Activated T-helper 2 cell treated with anti-CD3 and anti-CD28 coated beads, Interferon-gamma antibody, Interleukin-2, Interleukin-4, amounts not matched to agents 10 μg/mL and 5 μg/mL and 100 μg/mL, durations not matched to agents 14 hours and 24 hours and 36 hours (primary cell): ENCODE measurements at regions not wholly inside any gene's neighbourhood (a gene's known extent, or its start where the extent isn't known, plus 50 kb on each side); places are given as distances from the start of the nearest gene placed in this dataset.

Source experiments
- DNase-seq: peaks from one replicate; pipeline ENCODE4 v3.0.0; 2021; ENCODE audit warnings: low spot score
- H3K27ac Mint-ChIP-seq: one replicate; pipeline ENCODE4 v1.8.0; 2021; ENCODE audit warnings: mixed read lengths
- H3K27me3 Mint-ChIP-seq: one replicate; pipeline ENCODE4 v1.8.0; 2021; ENCODE audit warnings: low read depth, mixed read lengths
- H3K36me3 Mint-ChIP-seq: one replicate; pipeline ENCODE4 v1.8.0; 2021; ENCODE audit warnings: low read depth, mixed read lengths
- H3K4me1 Mint-ChIP-seq: one replicate; pipeline ENCODE4 v1.8.0; 2021; ENCODE audit warnings: low read depth, mixed read lengths
- H3K4me3 Mint-ChIP-seq: one replicate; pipeline ENCODE4 v1.8.0; 2021; ENCODE audit warnings: low read depth, mild to moderate bottlenecking, moderate library complexity, mixed read lengths
- H3K9me3 Mint-ChIP-seq: one replicate; pipeline ENCODE4 v1.8.0; 2021; ENCODE audit warnings: mixed read lengths
- intact Hi-C: fragments of 100-400 bp; cut with micrococcal nuclease; formaldehyde crosslinking; loops from one replicate; pipeline ENCODE4 v1.15.1; 2023

DNA sequence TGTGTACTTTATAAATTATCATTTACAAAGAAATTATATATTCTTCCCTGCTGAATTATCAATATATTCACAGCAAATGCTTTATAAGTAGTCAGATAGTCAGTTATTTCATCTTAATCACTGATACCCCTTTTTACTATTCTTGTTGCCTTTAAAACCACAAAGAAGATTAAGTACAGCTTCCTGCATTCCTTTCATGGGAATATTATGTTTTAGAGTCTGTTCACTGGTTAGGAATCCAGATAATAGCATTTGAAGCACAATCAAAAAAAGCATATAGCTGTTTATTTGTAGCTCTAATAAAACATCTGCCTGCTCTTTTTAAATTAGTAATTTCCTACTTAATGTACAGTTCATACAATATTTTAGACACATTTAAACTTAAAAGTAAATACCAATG lies 508.9 kb downstream of the FBXO15 start:
- Mint-ChIP-seq H3K27ac (no peak overlapping the region), H3K27me3 (no peaks in the 10 kb centered on the region), H3K36me3 (no peaks in the 10 kb centered on the region), H3K4me3 (no peak overlapping the region), H3K4me1 (no peaks in the 10 kb centered on the region), H3K9me3 (no peaks in the 10 kb centered on the region)
- DNase-seq, result no peak
- intact Hi-C loops, result no loop called here

DNA sequence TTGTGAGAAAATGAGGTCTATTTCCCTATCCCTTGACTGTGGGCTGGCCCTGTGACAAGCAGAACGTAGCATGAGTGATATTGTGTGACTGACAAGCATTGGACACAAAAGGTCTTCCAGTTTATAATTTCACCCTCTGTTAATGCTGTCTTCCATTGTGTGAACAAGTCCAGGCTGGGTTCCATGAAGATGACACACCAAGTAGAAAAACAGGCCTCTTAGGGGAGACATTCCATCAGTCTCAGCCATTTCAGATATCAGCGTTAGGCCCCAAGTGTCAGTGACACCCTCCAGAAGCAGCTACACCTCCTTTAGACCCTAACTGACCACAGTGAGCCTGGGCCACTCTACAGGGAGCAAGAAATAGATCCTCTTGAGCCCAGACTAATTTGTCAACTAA lies 511.3 kb downstream of the FBXO15 start:
- DNase-seq, result no peak
- no peaks in the 10 kb centered on the region for H3K9me3 Mint-ChIP-seq
- H3K27me3 Mint-ChIP-seq, result no peaks in the 10 kb centered on the region
- H3K4me3 Mint-ChIP-seq, result no peak overlapping the region
- no peaks in the 10 kb centered on the region for H3K4me1 Mint-ChIP-seq
- intact Hi-C loops, result no loop called here
- no peak overlapping the region for H3K27ac Mint-ChIP-seq
- H3K36me3 Mint-ChIP-seq, result no peaks in the 10 kb centered on the region

DNA sequence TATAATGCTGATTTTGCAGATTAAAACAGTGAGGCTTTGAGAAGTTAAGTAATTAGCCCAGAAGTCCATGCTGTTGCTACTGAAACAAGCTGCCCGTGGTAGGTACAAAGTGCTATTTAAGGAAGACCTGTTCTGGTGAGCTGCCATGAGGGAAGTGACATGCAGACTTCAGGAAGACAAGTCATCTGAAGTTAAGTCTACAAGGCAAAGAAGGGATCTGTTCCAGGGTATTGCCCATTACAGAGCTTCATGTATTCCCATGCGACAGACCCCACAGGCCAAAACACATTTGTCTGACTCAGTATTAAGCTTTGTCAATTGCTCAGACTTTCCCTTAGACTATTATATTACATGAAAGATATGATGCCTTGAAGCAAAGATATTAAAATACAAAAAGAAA lies 520.8 kb downstream of the FBXO15 start:
- H3K36me3 Mint-ChIP-seq, result no peaks in the 10 kb centered on the region
- DNase-seq, result no peak
- no peaks in the 10 kb centered on the region for H3K27me3 Mint-ChIP-seq
- intact Hi-C loops, result no loop called here
- H3K4me3 Mint-ChIP-seq, result no peak overlapping the region
- no peak overlapping the region for H3K27ac Mint-ChIP-seq
- H3K9me3 Mint-ChIP-seq, result no peaks in the 10 kb centered on the region
- H3K4me1 Mint-ChIP-seq, result no peaks in the 10 kb centered on the region

DNA sequence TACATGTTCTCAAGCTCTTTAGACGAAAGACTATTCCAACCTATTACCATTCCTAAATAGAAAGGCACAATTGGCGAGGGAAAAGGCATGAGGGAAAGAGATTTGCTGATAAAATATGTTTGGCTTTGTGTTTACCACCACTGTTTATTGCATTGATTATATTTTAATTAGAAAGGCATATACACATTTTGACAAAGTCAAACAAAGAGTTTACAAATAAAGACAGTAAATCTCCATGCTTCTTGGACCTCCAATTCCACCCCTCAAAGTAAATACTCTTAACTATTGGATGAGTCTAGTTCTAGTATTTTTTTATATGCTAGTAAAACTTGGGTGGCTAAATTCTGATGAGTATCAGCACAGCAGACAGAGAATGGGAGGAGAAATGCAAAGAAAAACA lies 521.4 kb downstream of the FBXO15 start:
- H3K27me3 Mint-ChIP-seq, result no peaks in the 10 kb centered on the region
- intact Hi-C loops, result no loop called here
- H3K27ac Mint-ChIP-seq, result no peak overlapping the region
- DNase-seq, result no peak
- H3K4me1 Mint-ChIP-seq, result no peaks in the 10 kb centered on the region
- H3K9me3 Mint-ChIP-seq, result no peaks in the 10 kb centered on the region
- no peak overlapping the region for H3K4me3 Mint-ChIP-seq
- no peaks in the 10 kb centered on the region for H3K36me3 Mint-ChIP-seq

DNA sequence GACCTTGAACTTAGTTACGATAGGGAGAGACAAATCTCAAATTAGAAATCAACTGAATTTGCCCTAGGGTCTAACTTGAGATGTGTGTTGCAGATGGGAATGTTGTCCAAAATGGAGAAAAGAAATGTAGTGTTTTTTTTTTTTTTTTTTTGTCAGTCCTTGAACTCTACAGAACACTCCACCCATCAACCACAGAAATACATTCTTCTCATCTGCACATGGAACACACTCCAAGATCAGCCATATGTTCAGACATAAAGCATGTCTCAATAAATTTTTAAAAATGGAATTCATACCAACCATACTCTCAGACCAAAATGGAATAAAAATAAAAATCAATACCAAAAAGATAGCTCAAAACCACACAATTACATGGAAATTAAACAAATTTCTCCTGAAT lies 526.5 kb downstream of the FBXO15 start:
- Mint-ChIP-seq H3K36me3 (no peaks in the 10 kb centered on the region), H3K27ac (no peak overlapping the region), H3K9me3 (no peaks in the 10 kb centered on the region), H3K27me3 (no peaks in the 10 kb centered on the region), H3K4me1 (no peaks in the 10 kb centered on the region), H3K4me3 (no peak overlapping the region)
- DNase-seq, result no peak
- intact Hi-C loops, result no loop called here

DNA sequence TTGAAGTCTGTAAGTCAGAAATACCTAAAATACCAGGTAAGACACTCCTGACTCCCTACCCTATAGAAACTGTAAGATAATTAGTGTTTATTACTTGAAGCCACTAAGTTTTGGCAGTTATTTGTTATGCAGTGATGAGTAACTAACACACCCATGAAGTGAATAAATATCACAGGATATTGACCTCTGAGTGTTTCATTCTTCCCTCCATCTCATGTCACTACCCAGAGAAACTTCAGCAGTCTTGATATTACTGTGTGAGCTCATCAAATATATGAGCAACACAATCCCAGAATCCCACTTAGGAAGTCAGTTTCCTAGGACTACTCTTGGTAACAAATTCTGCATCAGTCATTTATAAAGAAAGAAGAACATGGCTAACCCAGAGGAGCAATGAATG lies 529.7 kb downstream of the FBXO15 start:
- intact Hi-C loops, result no loop called here
- no peak for DNase-seq
- H3K4me1 Mint-ChIP-seq, result no peaks in the 10 kb centered on the region
- no peaks in the 10 kb centered on the region for H3K36me3 Mint-ChIP-seq
- H3K27me3 Mint-ChIP-seq, result no peaks in the 10 kb centered on the region
- no peak overlapping the region for H3K4me3 Mint-ChIP-seq
- no peak overlapping the region for H3K27ac Mint-ChIP-seq
- H3K9me3 Mint-ChIP-seq, result no peaks in the 10 kb centered on the region

DNA sequence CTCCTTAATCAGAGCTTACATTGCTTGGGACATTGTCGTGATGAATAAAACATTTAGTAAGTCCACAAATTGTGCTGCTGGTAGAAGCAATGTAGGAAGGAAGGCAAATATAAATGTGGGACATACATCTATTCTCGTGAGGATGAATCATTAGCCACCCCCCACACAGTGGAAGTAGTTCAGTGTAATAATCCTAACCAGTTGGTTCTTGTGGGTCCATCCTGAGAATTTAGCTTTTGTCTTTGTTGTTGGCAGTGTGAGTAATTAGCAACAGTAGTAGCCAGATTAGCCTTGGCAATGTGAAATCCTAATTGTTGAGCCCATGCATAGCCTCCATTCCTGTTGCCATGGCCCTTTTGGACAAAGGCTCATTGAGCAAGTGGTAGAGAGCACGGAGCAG lies 532.1 kb downstream of the FBXO15 start:
- no peak for DNase-seq
- H3K27ac Mint-ChIP-seq, result no peak overlapping the region
- H3K9me3 Mint-ChIP-seq, result no peaks in the 10 kb centered on the region
- no peaks in the 10 kb centered on the region for H3K4me1 Mint-ChIP-seq
- no peaks in the 10 kb centered on the region for H3K27me3 Mint-ChIP-seq
- no peaks in the 10 kb centered on the region for H3K36me3 Mint-ChIP-seq
- H3K4me3 Mint-ChIP-seq, result no peak overlapping the region
- intact Hi-C loops, result no loop called here

DNA sequence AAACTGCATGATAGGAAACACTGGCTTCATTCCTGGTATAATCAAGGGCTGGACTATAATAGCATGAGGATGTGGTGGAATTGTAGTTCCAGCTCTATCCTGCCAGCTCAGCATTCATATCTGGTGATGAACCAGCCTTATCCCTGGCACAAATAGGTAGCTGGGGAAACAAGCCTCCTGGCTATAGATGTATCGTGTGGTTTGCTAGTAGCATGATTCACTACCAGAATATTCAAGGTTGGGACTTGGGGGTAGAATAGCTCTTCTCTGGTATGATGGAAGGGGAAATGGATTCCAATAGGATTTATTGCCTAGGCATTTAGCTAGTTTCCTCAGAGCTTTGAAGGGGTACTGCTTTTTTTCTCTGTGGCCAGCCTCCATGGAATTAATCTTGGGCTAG lies 532.8 kb downstream of the FBXO15 start:
- no peaks in the 10 kb centered on the region for H3K4me1 Mint-ChIP-seq
- no peaks in the 10 kb centered on the region for H3K9me3 Mint-ChIP-seq
- H3K27me3 Mint-ChIP-seq, result no peaks in the 10 kb centered on the region
- no peak overlapping the region for H3K4me3 Mint-ChIP-seq
- intact Hi-C loops, result no loop called here
- no peaks in the 10 kb centered on the region for H3K36me3 Mint-ChIP-seq
- H3K27ac Mint-ChIP-seq, result no peak overlapping the region
- no peak for DNase-seq

DNA sequence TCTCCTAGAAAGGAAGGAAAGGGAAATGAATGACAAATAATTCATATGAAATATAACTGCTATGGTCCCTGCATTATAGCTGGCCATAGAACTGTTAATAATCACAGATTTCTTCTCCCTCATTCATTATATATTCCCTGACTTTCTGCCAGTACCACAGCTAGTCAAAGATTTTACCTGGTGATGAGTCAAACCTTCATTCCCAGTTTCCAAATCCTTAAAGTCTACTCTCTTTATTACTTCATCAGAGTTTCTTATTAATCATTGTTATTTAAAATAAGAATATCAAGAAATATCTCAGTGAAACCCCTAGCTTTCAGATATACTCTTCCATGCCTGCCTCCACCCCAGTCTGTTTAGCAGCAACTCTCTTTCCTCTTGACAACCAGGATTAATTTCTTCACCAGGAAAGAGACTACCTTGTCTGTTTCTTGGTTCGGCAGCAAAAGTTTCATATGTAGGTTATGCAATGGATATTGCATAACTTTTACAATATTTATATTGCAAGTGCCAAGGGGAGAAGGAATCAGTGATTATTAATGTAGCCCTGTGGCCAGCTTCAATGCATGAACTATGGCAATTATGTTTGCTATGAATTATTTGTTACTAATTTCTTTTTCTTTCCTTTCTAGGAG lies 533.8 kb downstream of the FBXO15 start:
- Mint-ChIP-seq H3K4me1 (no peaks in the 10 kb centered on the region), H3K27ac (no peak overlapping the region), H3K4me3 (no peak overlapping the region), H3K27me3 (no peaks in the 10 kb centered on the region), H3K36me3 (no peaks in the 10 kb centered on the region), H3K9me3 (no peaks in the 10 kb centered on the region)
- intact Hi-C loops, result no loop called here
- no peak for DNase-seq

DNA sequence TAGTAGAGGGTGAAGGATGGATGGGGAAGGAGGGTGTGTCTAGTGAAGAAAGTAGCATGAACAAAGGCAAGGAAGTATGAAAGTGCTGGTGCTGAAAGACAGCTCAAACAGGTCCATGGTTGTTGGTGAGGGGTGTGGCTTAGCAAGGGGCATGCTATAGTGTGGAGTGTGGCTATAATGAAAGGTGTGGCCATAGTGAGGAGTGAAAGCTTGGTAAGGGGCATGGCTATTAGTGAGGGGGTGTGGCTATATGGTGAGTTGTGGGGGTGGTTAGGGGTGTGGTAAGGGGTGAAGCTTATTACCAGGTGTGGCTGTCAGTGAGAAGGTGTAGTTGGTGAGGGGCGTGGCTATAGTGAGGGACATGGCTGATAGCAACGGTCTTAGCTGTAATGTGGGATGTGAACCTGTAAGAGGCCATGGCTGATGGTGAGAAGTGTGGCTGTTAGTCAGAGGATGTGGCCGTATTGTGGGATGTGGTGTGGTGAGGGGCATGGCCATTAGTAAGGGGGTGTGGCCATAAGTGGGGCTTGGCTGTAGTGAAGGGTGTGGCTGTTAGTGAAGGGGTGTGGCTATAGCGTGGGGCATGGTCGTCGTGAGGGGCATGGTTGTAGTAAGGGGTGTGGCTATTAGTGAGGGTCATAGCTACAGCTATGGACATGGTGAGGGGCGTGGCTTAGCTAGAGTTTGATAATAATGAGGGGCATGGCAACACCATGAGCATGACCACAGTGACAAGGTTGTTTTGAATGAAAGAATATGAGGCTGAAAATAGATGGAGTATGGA lies 549.6 kb downstream of the FBXO15 start:
- H3K4me3 Mint-ChIP-seq, result no peak overlapping the region
- no peaks in the 10 kb centered on the region for H3K9me3 Mint-ChIP-seq
- no peaks in the 10 kb centered on the region for H3K36me3 Mint-ChIP-seq

DNA sequence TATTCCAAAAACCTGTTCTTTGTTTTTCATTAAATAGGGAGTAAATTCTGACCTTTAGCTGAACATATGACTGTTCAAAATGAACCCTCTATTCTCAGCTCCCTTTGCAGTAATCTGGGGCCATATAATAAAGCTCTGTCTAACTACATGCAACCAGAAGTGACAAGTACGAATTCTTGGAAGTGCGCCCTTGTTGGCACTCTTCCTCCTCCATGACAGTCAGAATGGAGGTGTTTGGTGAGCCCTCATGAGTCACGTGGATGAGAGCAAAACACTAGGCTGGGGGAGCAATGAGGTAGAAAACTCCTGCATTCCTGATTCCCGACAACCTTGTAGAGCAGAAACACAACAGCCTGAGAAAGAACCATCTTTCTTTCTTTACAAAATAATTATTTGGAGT lies 552.9 kb downstream of the FBXO15 start:
- Mint-ChIP-seq H3K4me3 (no peak overlapping the region), H3K36me3 (no peaks in the 10 kb centered on the region), H3K27ac (no peak overlapping the region), H3K27me3 (no peaks in the 10 kb centered on the region), H3K4me1 (no peaks in the 10 kb centered on the region), H3K9me3 (no peaks in the 10 kb centered on the region)
- intact Hi-C loops, result no loop called here
- DNase-seq, result no peak

More for the DNA sequence above, 549.6 kb downstream of the FBXO15 start:
- no peak overlapping the region for H3K27ac Mint-ChIP-seq
- DNase-seq, result no peak
- H3K27me3 Mint-ChIP-seq, result no peaks in the 10 kb centered on the region
- intact Hi-C loops, result no loop called here
- no peaks in the 10 kb centered on the region for H3K4me1 Mint-ChIP-seq

DNA sequence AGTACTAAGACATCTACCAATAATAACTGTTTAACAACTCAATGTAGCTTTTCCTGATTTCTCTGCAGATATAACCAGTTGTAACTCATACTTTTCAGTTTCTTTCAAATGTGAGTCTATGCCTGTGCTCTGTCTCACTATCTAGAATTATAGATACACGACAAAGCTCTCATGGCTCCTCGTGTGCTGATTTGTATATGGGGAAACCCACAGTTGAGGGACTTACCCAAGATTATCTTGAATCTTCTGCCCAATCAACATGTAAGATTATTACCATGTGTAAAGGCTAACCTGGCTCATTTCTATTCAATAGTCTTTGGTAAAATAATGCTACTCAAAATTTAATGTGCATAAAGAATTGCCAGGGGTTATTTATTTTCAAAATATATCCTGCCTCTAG lies 554.4 kb downstream of the FBXO15 start:
- Mint-ChIP-seq H3K27me3 (no peaks in the 10 kb centered on the region), H3K9me3 (no peaks in the 10 kb centered on the region), H3K4me3 (no peak overlapping the region), H3K36me3 (no peaks in the 10 kb centered on the region), H3K4me1 (no peaks in the 10 kb centered on the region), H3K27ac (no peak overlapping the region)
- DNase-seq, result no peak
- intact Hi-C loops, result no loop called here

DNA sequence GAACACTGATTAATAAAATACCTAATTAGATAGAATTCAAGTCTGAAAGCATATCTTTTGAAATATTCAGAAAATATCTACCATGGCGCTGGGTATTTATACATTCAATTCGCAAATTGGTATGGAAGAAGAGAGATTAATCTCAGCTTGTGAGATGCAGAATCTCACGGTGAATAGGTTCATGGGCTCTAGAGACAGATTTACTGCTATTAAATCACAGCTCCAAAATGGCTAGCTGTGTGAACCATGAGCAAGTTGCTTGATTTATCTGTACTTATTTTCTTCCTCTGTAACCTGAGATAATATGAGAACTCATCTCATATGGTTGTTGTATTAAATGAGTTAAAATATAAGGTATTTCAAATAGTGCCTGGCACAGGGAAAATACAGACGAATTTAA lies 556.7 kb downstream of the FBXO15 start:
- Mint-ChIP-seq H3K4me1 (no peaks in the 10 kb centered on the region), H3K9me3 (no peaks in the 10 kb centered on the region), H3K27ac (no peak overlapping the region), H3K27me3 (no peaks in the 10 kb centered on the region), H3K36me3 (no peaks in the 10 kb centered on the region), H3K4me3 (no peak overlapping the region)
- intact Hi-C loops, result no loop called here
- no peak for DNase-seq
